NCI-H345 treated with DMSO at 0.1 percent for 48 hours (cell line): ENCODE measurements at regions not wholly inside any gene's neighbourhood (a gene's known extent, or its start where the extent isn't known, plus 50 kb on each side); places are given as distances from the start of the nearest gene placed in this dataset.

Source experiments
- DNase-seq: peaks from one replicate; lab custom pipeline; 2025; ENCODE audit not compliant: unreplicated experiment; lab: John Stamatoyannopoulos, UW

- no peak for DNase-seq
These were observed 1194.3 kb upstream of the CDH8 start for GRCh38 chr16:63230421-63231040.

DNA sequence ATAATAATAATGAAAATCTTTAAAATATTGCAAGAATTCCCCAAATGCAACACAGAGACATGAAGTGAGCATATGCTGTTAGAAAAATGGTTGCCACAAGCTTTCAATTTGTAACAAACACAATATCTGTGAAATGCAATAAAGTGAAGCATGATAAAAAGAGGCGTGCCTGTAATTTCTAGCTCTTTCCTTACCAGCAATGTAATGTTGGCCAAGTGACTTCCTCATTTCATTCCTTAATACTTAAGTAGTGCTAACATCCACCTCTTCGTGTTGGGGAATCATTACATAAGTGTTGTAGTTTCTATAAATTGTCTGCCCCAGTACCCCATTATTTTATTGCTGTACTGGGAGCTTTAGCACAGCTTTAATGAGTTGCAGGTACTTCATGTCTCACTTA lies 1192.0 kb upstream of the CDH8 start:
- DNase-seq, result no peak

GRCh38 chr16:63223851-63224250 lies 1187.6 kb upstream of the CDH8 start:
- DNase-seq, result no peak

DNA sequence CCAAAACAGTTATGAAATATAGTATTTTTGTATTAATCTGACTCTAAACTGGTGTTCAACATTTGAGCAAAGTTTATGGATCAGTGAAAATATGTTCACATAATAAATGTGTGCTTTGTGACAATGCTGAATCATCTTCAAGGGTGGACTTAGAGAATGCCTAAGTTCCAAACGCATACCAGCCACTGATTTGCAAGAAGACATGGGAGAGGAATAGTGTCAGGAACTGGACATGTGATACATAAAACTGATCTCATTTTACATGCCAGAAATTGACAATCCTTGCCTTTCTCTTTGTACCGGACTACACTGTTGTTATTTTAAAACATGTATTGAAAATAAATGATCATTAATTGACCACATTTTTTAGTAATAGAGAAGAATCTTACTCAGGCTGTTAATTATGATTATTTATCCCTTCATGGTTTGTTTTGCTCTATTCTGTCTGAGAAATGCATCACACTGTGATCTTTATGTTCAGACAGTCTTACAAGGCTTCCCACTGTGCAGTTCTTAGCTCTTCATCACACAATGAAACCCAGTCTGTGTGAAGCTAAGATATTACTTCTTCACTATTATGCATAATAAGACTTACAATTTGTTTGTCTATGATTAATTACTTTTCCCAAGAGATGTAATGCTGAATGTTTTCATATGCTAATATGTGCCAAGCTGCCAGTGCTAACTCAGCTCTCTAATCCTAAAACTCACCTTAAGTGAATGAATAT lies 1180.6 kb upstream of the CDH8 start:
- DNase-seq, result no peak

GRCh38 chr16:63201851-63202250 lies 1165.6 kb upstream of the CDH8 start:
- no peak for DNase-seq

- no peak for DNase-seq
These were observed 1164.7 kb upstream of the CDH8 start for GRCh38 chr16:63200940-63201339.

DNA sequence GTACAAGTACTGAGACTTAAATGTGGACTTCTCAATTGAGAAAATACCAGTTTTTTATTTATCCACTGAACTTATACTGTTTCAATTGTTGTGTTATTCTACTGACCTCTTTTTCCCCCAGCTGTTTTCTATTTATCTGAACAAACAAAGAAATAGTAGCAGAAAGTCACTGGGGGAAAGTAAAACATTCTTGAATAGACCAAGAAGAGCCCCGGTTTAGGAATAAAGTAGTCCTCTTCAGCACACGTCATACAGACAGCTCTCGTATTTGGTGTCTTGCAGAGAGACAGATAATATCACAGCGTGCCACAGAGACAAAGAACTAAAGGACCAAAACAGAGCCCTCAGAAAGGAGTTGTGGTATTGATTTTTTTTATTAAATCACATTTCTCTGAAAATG lies 1159.1 kb upstream of the CDH8 start:
- no peak for DNase-seq

DNA sequence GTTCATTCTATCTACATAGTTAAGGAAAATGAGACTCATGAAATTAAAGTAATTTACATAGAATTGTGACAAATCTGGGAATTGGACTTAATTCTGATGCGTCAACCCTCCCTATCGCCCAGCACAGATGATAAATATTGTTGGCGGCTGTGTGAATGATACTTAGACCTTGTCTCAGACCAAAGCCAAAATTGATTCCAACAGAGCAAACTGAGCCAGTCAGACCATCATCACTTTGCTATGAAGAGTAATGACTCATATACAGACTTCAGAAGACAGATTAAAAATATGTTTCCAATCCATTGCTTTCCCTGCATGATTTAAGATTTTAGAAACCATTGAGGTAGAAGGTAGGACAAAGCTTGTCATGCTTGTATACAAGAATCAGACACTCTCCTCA lies 1156.7 kb upstream of the CDH8 start:
- DNase-seq, result no peak

DNA sequence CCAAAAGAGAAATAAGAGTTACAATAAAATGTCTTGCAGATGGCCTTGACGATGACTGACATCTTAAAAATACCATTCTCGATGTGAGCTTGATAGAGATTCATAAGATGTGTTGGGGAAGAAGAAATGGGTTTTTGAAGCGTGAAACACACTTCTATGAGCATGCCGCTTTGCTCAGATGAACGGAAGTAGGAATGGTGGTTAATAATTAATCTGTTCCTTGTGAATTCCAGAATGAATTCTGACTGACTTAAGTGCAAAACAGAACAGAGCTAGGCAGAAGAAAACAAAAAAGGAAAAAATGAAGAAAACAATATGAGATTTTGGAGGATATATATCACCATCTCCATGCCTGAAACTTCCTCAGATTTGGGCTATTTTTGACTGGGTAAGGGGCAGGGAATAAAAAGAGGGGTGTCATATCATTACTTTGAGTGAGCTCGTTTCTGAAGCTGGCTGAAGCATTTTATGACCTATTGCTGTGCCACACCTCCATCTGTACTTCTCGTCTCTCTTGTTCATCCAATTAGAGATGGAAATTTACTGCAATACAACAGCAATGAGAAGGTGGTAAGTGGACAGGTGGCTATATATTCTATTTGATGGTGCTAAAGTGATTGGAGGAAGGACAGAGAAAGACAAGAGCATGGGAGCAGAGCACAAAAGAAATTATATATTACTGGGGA lies 1152.0 kb upstream of the CDH8 start:
- no peak for DNase-seq

DNA sequence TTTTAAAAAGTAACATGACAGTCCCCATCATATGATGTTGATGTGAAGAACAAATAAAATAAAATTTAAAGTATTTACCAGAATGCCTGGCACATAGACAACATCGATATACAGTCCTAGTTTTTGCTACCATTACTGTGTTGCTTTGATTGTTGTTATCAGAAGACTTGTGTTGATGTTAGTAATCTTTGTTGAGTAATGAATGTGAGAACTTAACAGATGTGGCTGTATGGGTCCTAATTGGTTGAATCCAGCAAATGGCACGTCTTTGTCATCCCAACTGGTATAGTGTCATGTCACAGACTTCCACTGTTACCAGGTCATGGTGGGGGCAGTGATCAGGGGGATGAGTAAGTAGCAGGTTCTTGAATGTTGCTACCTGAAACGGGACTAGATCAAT lies 1151.4 kb upstream of the CDH8 start:
- DNase-seq, result no peak

DNA sequence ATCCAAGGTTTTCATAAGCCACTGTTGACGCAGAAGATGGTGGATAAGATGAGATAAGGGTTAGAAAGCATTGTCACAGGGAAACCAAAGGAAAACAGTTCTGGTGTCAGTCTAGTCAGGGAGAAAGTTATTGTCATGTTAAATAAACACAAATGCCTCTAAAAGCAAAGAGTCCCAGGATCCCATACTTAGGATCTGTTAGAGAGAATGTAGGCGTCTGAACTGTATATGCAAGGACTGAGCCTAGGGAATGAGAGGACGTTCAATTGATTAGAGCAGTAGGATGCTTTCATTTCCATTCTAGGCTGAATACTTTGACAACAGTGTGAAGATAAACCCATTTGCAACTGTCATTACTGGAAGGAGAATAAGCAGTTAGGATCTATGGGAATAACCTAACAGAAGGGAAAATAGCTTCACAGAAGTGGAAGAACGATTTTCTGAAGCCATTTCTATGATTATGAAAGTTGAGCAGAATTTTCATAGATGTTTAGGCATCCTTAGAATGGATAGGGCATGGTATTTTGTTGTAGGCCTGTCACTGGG lies 1149.1 kb upstream of the CDH8 start:
- no peak for DNase-seq

DNA sequence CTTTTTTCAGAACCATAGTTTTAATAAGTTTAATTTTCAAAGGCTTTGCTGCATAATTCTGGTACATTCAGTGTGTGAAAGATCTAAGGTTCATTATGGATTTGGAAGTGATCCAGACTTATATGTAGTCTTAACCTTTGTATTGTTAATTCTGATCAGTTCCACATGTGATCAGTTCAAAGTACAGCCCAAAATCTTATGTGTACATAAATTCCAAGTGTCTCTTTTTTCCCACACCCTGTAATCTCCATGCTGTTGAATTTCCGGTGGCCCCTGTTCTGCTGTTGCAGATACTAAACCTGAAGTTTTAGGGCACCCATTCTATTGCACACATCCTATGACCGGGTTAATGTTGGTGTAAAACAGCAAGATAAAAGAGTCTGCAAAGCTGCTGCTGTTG lies 1147.5 kb upstream of the CDH8 start:
- no peak for DNase-seq

DNA sequence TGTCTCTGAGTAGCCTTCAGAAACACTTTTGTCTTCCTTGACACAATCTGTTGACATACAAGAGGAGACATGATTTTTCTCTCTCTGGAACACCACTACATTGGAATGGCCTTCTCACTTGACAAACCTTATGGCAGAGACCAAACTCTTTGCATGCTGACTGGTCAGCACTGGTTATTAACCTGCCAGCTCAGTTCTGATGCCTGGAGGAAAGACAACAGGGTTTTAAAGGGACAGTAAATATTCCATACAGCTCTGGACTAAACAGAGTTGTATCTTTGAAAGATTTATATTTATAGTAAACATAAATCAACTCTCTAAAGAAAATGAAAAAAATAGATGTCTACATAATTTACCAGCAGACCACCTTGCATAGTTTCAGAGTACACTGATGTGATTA lies 1139.1 kb upstream of the CDH8 start:
- DNase-seq, result no peak

DNA sequence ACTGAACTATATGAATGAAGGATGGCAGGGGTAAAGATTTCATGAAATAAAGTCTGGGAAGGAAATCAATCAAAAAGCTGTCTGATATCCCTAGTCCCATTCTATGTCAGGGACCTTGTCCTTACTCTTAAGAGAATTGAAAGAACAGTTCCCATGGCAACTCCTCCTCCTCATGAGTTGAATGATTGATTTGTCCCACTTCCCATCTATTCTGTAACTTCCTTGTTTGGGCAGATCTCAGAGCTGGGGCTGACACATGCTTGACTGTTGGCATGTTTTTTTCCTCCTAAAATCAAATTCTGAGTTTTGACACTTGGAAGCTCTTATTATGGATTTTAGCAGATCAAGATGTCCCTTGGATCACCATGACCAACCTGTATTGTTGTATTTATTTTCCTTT lies 1138.6 kb upstream of the CDH8 start:
- no peak for DNase-seq

DNA sequence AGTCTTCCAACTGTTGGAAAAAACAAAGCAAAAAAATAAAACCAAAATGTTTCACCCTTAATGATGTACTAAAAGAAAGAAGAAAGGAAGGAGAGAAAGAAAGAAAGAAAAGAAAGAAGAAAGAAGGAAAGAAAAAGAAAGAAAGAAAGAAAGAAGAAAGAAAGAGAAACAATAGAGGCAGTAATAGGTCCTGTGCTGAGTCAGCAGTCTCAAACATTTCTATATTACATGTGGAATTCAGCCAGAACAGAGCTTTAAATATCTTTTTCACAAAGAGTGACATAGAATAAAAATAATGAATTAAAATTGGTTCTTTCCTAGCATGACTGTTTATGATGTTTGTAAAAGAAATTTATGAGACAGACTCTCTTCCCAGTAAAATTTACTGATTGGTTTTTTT lies 1135.3 kb upstream of the CDH8 start:
- no peak for DNase-seq

- DNase-seq, result no peak
These were observed 1132.9 kb upstream of the CDH8 start for GRCh38 chr16:63169100-63169499.

- no peak for DNase-seq
These were observed 1121.6 kb upstream of the CDH8 start for GRCh38 chr16:63157818-63158217.

DNA sequence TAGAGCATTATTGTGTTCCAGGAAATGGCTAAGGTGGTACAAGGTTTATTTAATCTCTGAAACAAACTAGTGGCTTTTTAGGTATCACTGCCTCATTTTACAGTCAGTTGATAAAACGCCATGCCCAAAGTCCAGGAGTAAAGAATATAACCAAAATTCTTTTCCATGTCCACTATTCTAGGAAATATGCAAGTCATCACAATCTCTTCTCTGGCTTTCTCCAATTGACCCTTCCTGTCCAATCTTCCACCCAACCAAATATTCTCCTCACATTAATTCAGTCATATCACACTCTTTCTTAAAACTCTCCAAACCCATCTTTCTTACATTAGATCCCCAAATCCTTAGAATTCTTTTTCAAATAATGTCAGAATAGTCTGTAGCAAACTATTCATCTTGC lies 1110.0 kb upstream of the CDH8 start:
- no peak for DNase-seq

DNA sequence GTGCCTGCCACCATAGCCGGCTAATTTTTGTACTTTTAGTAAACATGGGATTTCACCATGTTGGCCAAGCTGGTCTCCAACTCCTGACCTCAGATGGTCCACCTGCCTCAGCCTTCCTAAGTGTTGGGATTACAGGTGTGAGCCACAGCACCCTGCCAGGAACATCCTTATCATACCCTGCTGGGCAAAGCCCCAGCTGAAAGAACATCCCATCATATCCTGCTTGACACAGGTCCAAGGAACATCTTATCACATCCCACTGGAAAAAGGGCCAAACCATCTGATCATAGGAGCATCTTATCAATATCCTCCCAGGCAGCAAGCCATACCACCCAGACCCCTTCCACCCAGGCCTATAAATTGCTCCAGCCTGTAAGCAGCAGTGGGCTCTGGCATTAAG lies 1109.2 kb upstream of the CDH8 start:
- no peak for DNase-seq

- no peak for DNase-seq
These were observed 1098.8 kb upstream of the CDH8 start for GRCh38 chr16:63135069-63135468.

GRCh38 chr16:63131503-63131902 lies 1095.3 kb upstream of the CDH8 start:
- DNase-seq, result no peak

- no peak for DNase-seq
These were observed 1094.7 kb upstream of the CDH8 start for GRCh38 chr16:63130942-63131341.
